HEK293 (cell line): ENCODE measurements at regions not wholly inside any gene's neighbourhood (a gene's known extent, or its start where the extent isn't known, plus 50 kb on each side); places are given as distances from the start of the nearest gene placed in this dataset.

Experiments used
- CTCF ChIA-PET: fragments of 350-600 bp; formaldehyde crosslinking; extraction: SDS; loops from one replicate; lab custom pipeline; 2021; ENCODE audit warnings: antibody characterized with exemption; lab: Yijun Ruan, JAX
- POLR2A ChIA-PET: fragments of 300-600 bp; formaldehyde crosslinking; extraction: SDS; loops from one replicate; lab custom pipeline; 2020; ENCODE audit warnings: antibody characterized with exemption, inconsistent platforms; lab: Yijun Ruan, JAX
- H3K27ac ChIP-seq: fragments of 200-500 bp; sonication (Bioruptor generic); 2 replicates; pipeline ENCODE4 v1.5.1; 2014; ENCODE audit warnings: low read depth, low read length, control low read depth, inconsistent platforms; ENCODE audit errors: extremely low read depth
- H3K36me3 ChIP-seq, 2 experiments: fragments of 200-500 bp in 1 of 2; sonication (Bioruptor generic) in 1 of 2; 1 replicate in 1 of 2; 2 replicates in 1 of 2; pipeline ENCODE4 v1.5.1; 2014 to 2017; ENCODE audit warnings: inconsistent platforms in 2 of 2, low read length in 2 of 2; ENCODE audit not compliant: control insufficient read depth in 2 of 2, insufficient read depth in 1 of 2
- H3K4me1 ChIP-seq: fragments of 200-500 bp; sonication (Bioruptor generic); 2 replicates; pipeline ENCODE4 v1.5.1; 2014; ENCODE audit warnings: mild to moderate bottlenecking, low read length, inconsistent platforms; ENCODE audit not compliant: control insufficient read depth, insufficient read depth
- H3K4me3 ChIP-seq: 2 replicates; pipeline ENCODE4 v1.5.1; 2011; ENCODE audit warnings: low read depth, mild to moderate bottlenecking, control low read depth, low read length, moderate library complexity
- H3K9me3 ChIP-seq: fragments of 200-500 bp; sonication (Bioruptor generic); 2 replicates; pipeline ENCODE4 v1.5.1; 2014; ENCODE audit warnings: low read depth, low read length, inconsistent platforms; ENCODE audit not compliant: control insufficient read depth, insufficient read depth
- FEZF1 ChIP-seq: fragments of 450-650 bp; formaldehyde crosslinking; IDR thresholded peaks from 2 replicates; pipeline ENCODE4 v1.5.1; 2016; ENCODE audit warnings: missing biosample characterization, missing genetic modification characterization
- HOXA7 ChIP-seq: sonication (generic); formaldehyde crosslinking; IDR thresholded peaks from 2 replicates; pipeline ENCODE4 v1.8.1; 2022; ENCODE audit warnings: missing genetic modification reagents, borderline replicate concordance
- KLF1 ChIP-seq: fragments of 450-650 bp; formaldehyde crosslinking; IDR thresholded peaks from 2 replicates; pipeline ENCODE4 v1.5.1; 2016; ENCODE audit warnings: missing biosample characterization, missing genetic modification characterization
- SP2 ChIP-seq: fragments of 450-650 bp; formaldehyde crosslinking; IDR thresholded peaks from 2 replicates; pipeline ENCODE4 v1.5.1; 2016; ENCODE audit warnings: missing biosample characterization, missing genetic modification characterization
- TCF7L2 ChIP-seq: IDR thresholded peaks from 2 replicates; pipeline ENCODE4 v1.6.1; 2011; ENCODE audit warnings: low read depth, mild to moderate bottlenecking, inconsistent platforms, low read length, moderate library complexity, borderline replicate concordance
- ZBTB21 ChIP-seq: fragments of 450-650 bp; formaldehyde crosslinking; IDR thresholded peaks from 2 replicates; pipeline ENCODE4 v1.5.1; 2017; ENCODE audit warnings: missing biosample characterization, missing genetic modification characterization
- ZBTB7A ChIP-seq: fragments of 450-650 bp; formaldehyde crosslinking; IDR thresholded peaks from 2 replicates; pipeline ENCODE4 v1.5.1; 2016; ENCODE audit warnings: low read depth, missing biosample characterization, missing genetic modification characterization
- ZFP37 ChIP-seq: fragments of 450-650 bp; formaldehyde crosslinking; IDR thresholded peaks from 2 replicates; pipeline ENCODE4 v1.5.1; 2016; ENCODE audit warnings: missing biosample characterization, missing genetic modification characterization
- ZNF112 ChIP-seq: fragments of 450-650 bp; formaldehyde crosslinking; IDR thresholded peaks from 2 replicates; pipeline ENCODE4 v1.5.0; 2017; ENCODE audit warnings: missing biosample characterization, missing genetic modification characterization
- ZNF19 ChIP-seq: fragments of 450-650 bp; formaldehyde crosslinking; IDR thresholded peaks from 2 replicates; pipeline ENCODE4; 2016; ENCODE audit warnings: missing biosample characterization, missing genetic modification characterization, low read depth
- ZNF211 ChIP-seq: fragments of 450-650 bp; formaldehyde crosslinking; IDR thresholded peaks from 2 replicates; pipeline ENCODE4 v1.5.1; 2016; ENCODE audit warnings: low read depth, missing biosample characterization, missing genetic modification characterization
- ZNF266 ChIP-seq: fragments of 450-650 bp; formaldehyde crosslinking; IDR thresholded peaks from 2 replicates; pipeline ENCODE4 v1.5.1; 2016; ENCODE audit warnings: missing biosample characterization, missing genetic modification characterization, low read depth
- ZNF404 ChIP-seq: fragments of 450-650 bp; formaldehyde crosslinking; IDR thresholded peaks from 2 replicates; pipeline ENCODE4 v1.5.1; 2017; ENCODE audit warnings: missing biosample characterization, missing genetic modification characterization
- ZNF416 ChIP-seq: fragments of 450-650 bp; formaldehyde crosslinking; IDR thresholded peaks from 2 replicates; pipeline ENCODE4 v1.5.1; 2016; ENCODE audit warnings: missing biosample characterization, missing genetic modification characterization
- ZNF514 ChIP-seq: fragments of 450-650 bp; formaldehyde crosslinking; IDR thresholded peaks from 2 replicates; pipeline ENCODE4 v1.5.1; 2016; ENCODE audit warnings: missing biosample characterization, missing genetic modification characterization
- ZNF521 ChIP-seq: fragments of 450-650 bp; formaldehyde crosslinking; IDR thresholded peaks from 2 replicates; pipeline ENCODE4 v1.5.1; 2017; ENCODE audit warnings: missing biosample characterization, mild to moderate bottlenecking, missing genetic modification characterization
- ZNF843 ChIP-seq: fragments of 450-650 bp; formaldehyde crosslinking; IDR thresholded peaks from 2 replicates; pipeline ENCODE4 v1.5.1; 2016; ENCODE audit warnings: missing biosample characterization, missing genetic modification characterization
- ZSCAN16 ChIP-seq: fragments of 450-650 bp; formaldehyde crosslinking; IDR thresholded peaks from 2 replicates; pipeline ENCODE4 v1.5.1; 2016; ENCODE audit warnings: missing biosample characterization, missing genetic modification characterization
- ZXDB ChIP-seq: fragments of 450-650 bp; formaldehyde crosslinking; IDR thresholded peaks from 2 replicates; pipeline ENCODE4 v1.5.1; 2016; ENCODE audit warnings: missing biosample characterization, missing genetic modification characterization
- TF ChIP-seq, protein P1 (sequence below): fragments of 450-650 bp; formaldehyde crosslinking; IDR thresholded peaks from 2 replicates; pipeline ENCODE4 v1.5.1; 2016; ENCODE audit warnings: missing biosample characterization, missing genetic modification characterization, borderline replicate concordance
- TF ChIP-seq, protein P2 (sequence below): fragments of 450-650 bp; formaldehyde crosslinking; IDR thresholded peaks from 2 replicates; pipeline ENCODE4 v1.5.1; 2016; ENCODE audit warnings: missing biosample characterization, missing genetic modification characterization
- TF ChIP-seq, protein P3 (sequence below): fragments of 450-650 bp; formaldehyde crosslinking; IDR thresholded peaks from 2 replicates; pipeline ENCODE4 v1.5.1; 2016; ENCODE audit warnings: missing biosample characterization, missing genetic modification characterization
- TF ChIP-seq, protein P4 (sequence below): fragments of 450-650 bp; formaldehyde crosslinking; IDR thresholded peaks from 2 replicates; pipeline ENCODE4 v1.5.1; 2016; ENCODE audit warnings: missing biosample characterization, missing genetic modification characterization
- TF ChIP-seq, protein P5 (sequence below): fragments of 450-650 bp; formaldehyde crosslinking; IDR thresholded peaks from 2 replicates; pipeline ENCODE4 v1.5.1; 2017; ENCODE audit warnings: missing biosample characterization, missing genetic modification characterization
- TF ChIP-seq, protein P6 (sequence below): fragments of 450-650 bp; formaldehyde crosslinking; IDR thresholded peaks from 2 replicates; pipeline ENCODE4 v1.5.1; 2016; ENCODE audit warnings: missing biosample characterization, missing genetic modification characterization
- TF ChIP-seq, protein P7 (sequence below): fragments of 450-650 bp; formaldehyde crosslinking; IDR thresholded peaks from 2 replicates; pipeline ENCODE4 v1.5.1; 2016; ENCODE audit warnings: missing biosample characterization, missing genetic modification characterization, low read depth

DNA sequence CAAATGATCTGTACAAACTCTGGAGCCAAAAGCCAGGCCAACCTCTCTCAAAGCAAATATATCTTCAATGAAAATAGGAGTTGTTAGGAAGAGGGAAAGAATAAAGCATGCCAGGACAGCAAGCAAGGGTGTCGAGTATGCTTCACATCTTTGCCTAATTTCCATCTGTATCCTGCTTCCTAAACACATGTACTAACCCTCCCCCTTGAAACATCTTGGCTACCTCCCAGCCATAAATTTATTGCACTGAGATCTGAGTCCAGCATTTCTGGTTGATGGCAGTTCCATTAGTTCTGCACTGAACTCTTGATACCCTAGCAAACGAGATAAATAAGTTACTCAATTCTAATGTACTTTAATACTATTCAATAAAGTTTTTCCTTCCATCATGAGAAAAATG, 430.5 kb upstream of the TRAM1L1 start (continued):
- TF ChIP-seq, protein P1, sequence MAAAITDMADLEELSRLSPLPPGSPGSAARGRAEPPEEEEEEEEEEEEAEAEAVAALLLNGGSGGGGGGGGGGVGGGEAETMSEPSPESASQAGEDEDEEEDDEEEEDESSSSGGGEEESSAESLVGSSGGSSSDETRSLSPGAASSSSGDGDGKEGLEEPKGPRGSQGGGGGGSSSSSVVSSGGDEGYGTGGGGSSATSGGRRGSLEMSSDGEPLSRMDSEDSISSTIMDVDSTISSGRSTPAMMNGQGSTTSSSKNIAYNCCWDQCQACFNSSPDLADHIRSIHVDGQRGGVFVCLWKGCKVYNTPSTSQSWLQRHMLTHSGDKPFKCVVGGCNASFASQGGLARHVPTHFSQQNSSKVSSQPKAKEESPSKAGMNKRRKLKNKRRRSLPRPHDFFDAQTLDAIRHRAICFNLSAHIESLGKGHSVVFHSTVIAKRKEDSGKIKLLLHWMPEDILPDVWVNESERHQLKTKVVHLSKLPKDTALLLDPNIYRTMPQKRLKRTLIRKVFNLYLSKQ (tag by site-specific recombination), result no peak
- no peak for TF ChIP-seq ZXDB (tag by site-specific recombination)
- no peak for TF ChIP-seq ZNF211
- no peak for TF ChIP-seq ZNF404 (tag by site-specific recombination)

DNA sequence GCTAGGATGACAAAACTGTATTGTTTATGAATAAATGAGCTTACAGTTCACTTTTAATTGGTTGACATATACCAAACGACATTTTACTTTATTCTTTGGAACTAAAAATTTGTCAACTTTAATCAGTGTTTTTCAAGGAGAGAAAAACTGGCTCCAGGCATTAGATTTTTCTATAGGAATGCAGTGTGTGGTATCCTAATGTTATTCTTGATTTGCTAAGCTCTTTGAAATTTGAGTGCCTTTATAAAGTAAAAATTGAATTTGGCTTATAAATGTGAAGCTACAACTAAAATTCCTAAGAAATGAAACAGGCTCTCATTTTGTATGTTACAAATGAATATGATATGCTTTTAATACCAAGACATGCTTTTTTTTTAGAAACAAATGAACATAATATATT, 442.2 kb upstream of the TRAM1L1 start:
- Histone ChIP-seq H3K4me1 (no peaks in the 10 kb centered on the region), H3K4me3 (no peak overlapping the region), H3K9me3 (no peaks in the 10 kb centered on the region)
- POLR2A ChIA-PET, result no interaction called here
- TF ChIP-seq, protein P2, sequence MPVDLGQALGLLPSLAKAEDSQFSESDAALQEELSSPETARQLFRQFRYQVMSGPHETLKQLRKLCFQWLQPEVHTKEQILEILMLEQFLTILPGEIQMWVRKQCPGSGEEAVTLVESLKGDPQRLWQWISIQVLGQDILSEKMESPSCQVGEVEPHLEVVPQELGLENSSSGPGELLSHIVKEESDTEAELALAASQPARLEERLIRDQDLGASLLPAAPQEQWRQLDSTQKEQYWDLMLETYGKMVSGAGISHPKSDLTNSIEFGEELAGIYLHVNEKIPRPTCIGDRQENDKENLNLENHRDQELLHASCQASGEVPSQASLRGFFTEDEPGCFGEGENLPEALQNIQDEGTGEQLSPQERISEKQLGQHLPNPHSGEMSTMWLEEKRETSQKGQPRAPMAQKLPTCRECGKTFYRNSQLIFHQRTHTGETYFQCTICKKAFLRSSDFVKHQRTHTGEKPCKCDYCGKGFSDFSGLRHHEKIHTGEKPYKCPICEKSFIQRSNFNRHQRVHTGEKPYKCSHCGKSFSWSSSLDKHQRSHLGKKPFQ, result no peak
- TF ChIP-seq FEZF1 (tag by site-specific recombination) (no peak), ZFP37 (tag by site-specific recombination) (no peak), ZNF266 (tag by site-specific recombination) (no peak), SP2 (no peak), HOXA7 (CRISPR knock-in tag) (no peak), ZNF514 (tag by site-specific recombination) (no peak), ZNF416 (tag by site-specific recombination) (no peak), KLF1 (tag by site-specific recombination) (no peak)
- TF ChIP-seq, protein P3, sequence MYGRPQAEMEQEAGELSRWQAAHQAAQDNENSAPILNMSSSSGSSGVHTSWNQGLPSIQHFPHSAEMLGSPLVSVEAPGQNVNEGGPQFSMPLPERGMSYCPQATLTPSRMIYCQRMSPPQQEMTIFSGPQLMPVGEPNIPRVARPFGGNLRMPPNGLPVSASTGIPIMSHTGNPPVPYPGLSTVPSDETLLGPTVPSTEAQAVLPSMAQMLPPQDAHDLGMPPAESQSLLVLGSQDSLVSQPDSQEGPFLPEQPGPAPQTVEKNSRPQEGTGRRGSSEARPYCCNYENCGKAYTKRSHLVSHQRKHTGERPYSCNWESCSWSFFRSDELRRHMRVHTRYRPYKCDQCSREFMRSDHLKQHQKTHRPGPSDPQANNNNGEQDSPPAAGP (tag by site-specific recombination), result no peak
- TF ChIP-seq, all 188 proteins: peak for 0
- CTCF ChIA-PET, result interaction anchor here (0.5 kb wide), 1 partner anchor 332 kb away, joined by 4 read pairs; no protein-coding TSS in a partner anchor
- Histone ChIP-seq H3K36me3 (no peaks in the 10 kb centered on the region), H3K27ac (no peak overlapping the region)

DNA sequence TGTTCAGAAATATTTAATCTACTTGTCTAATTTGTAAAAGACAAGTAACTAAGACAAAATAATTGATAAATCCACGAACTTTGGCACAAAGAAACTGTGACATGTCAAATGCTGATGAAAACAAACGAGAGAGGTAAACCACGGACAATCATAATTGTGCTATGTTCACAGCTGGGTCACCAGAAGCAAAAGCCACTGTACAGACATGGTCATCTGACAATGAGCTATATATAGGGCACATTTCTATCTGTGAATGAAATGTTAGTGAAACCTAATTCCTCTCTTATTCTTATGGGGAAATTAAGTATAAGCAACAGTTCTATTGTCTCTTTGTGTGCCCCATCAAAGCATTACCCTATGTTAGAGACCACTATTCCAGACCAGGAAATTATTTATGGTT, 444.0 kb upstream of the TRAM1L1 start:
- Histone ChIP-seq H3K4me1 (no peaks in the 10 kb centered on the region), H3K4me3 (no peak overlapping the region), H3K27ac (no peak overlapping the region), H3K9me3 (no peaks in the 10 kb centered on the region), H3K36me3 (no peaks in the 10 kb centered on the region)
- POLR2A ChIA-PET, result no interaction called here
- CTCF ChIA-PET, result no interaction called here
- no peak for TF ChIP-seq ZNF843 (tag by site-specific recombination)
- TF ChIP-seq, protein P4, sequence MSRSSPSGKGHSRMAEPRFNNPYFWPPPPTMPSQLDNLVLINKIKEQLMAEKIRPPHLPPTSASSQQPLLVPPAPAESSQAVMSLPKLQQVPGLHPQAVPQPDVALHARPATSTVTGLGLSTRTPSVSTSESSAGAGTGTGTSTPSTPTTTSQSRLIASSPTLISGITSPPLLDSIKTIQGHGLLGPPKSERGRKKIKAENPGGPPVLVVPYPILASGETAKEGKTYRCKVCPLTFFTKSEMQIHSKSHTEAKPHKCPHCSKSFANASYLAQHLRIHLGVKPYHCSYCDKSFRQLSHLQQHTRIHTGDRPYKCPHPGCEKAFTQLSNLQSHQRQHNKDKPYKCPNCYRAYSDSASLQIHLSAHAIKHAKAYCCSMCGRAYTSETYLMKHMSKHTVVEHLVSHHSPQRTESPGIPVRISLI (tag by site-specific recombination), result no peak
- TF ChIP-seq, protein P5, sequence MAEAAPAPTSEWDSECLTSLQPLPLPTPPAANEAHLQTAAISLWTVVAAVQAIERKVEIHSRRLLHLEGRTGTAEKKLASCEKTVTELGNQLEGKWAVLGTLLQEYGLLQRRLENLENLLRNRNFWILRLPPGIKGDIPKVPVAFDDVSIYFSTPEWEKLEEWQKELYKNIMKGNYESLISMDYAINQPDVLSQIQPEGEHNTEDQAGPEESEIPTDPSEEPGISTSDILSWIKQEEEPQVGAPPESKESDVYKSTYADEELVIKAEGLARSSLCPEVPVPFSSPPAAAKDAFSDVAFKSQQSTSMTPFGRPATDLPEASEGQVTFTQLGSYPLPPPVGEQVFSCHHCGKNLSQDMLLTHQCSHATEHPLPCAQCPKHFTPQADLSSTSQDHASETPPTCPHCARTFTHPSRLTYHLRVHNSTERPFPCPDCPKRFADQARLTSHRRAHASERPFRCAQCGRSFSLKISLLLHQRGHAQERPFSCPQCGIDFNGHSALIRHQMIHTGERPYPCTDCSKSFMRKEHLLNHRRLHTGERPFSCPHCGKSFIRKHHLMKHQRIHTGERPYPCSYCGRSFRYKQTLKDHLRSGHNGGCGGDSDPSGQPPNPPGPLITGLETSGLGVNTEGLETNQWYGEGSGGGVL (tag by site-specific recombination), result no peak
- TF ChIP-seq ZSCAN16 (tag by site-specific recombination), result no peak
- TF ChIP-seq, protein P6, sequence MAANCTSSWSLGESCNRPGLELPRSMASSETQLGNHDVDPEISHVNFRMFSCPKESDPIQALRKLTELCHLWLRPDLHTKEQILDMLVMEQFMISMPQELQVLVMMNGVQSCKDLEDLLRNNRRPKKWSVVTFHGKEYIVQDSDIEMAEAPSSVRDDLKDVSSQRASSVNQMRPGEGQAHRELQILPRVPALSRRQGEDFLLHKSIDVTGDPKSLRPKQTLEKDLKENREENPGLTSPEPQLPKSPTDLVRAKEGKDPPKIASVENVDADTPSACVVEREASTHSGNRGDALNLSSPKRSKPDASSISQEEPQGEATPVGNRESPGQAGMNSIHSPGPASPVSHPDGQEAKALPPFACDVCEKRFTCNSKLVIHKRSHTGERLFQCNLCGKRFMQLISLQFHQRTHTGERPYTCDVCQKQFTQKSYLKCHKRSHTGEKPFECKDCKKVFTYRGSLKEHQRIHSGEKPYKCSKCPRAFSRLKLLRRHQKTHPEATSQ (tag by site-specific recombination), result no peak
- no peak for TF ChIP-seq ZBTB21 (tag by site-specific recombination)
- no peak for TF ChIP-seq ZBTB7A (tag by site-specific recombination)
- no peak for TF ChIP-seq ZNF211
- no peak for TF ChIP-seq ZNF521
- TF ChIP-seq, protein P7, sequence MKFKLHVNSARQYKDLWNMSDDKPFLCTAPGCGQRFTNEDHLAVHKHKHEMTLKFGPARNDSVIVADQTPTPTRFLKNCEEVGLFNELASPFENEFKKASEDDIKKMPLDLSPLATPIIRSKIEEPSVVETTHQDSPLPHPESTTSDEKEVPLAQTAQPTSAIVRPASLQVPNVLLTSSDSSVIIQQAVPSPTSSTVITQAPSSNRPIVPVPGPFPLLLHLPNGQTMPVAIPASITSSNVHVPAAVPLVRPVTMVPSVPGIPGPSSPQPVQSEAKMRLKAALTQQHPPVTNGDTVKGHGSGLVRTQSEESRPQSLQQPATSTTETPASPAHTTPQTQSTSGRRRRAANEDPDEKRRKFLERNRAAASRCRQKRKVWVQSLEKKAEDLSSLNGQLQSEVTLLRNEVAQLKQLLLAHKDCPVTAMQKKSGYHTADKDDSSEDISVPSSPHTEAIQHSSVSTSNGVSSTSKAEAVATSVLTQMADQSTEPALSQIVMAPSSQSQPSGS (tag by site-specific recombination), result no peak
- TF ChIP-seq ZNF112 (tag by site-specific recombination), result no peak
- TF ChIP-seq ZNF19 (tag by site-specific recombination), result no peak
- TF ChIP-seq TCF7L2, result no peak
